GM18526 (cell line): ENCODE measurements at regions not wholly inside any gene's neighbourhood (a gene's known extent, or its start where the extent isn't known, plus 50 kb on each side); places are given as distances from the start of the nearest gene placed in this dataset.

Experiments
- POLR2A ChIP-seq: IDR thresholded peaks from 3 replicates; pipeline ENCODE4 v1.6.1; 2011; ENCODE audit not compliant: insufficient read length; ENCODE audit errors: extremely low read depth

GRCh38 chr22:49031746-49032330 is 795.8 kb downstream of the BRD1 start:
- no peak for TF ChIP-seq POLR2A

- no peak for TF ChIP-seq POLR2A
Measured at GRCh38 chr22:49028111-49028510, 799.6 kb downstream of the BRD1 start.

- TF ChIP-seq POLR2A = no peak
Measured at GRCh38 chr22:49027368-49027670, 800.4 kb downstream of the BRD1 start.

- no peak for TF ChIP-seq POLR2A
Measured at GRCh38 chr22:49026494-49027367, 800.9 kb downstream of the BRD1 start.

GRCh38 chr22:49025791-49026493 is 801.7 kb downstream of the BRD1 start:
- TF ChIP-seq POLR2A = no peak

GRCh38 chr22:49024775-49025440 is 802.8 kb downstream of the BRD1 start:
- TF ChIP-seq POLR2A = no peak

- TF ChIP-seq POLR2A = no peak
Measured at GRCh38 chr22:49023879-49024774, 803.5 kb downstream of the BRD1 start.

GRCh38 chr22:49023161-49023878 is 804.4 kb downstream of the BRD1 start:
- no peak for TF ChIP-seq POLR2A

- no peak for TF ChIP-seq POLR2A
Measured at GRCh38 chr22:49022816-49023160, 804.9 kb downstream of the BRD1 start.

- no peak for TF ChIP-seq POLR2A
Measured at GRCh38 chr22:49021926-49022815, 805.5 kb downstream of the BRD1 start.

GRCh38 chr22:49021131-49021925 is 806.3 kb downstream of the BRD1 start:
- TF ChIP-seq POLR2A = no peak
